Epithelial cell of proximal tubule (primary cell): ENCODE measurements at regions not wholly inside any gene's neighbourhood (a gene's known extent, or its start where the extent isn't known, plus 50 kb on each side); places are given as distances from the start of the nearest gene placed in this dataset.
"Not testable (repeated sequence)": the region's sequence is repeated elsewhere in the genome, so short reads cannot be mapped to it uniquely, and the experiment has no call there.

Experiments used
- DNase-seq: peaks from one replicate; pipeline ENCODE4 v3.0.0-alpha.2; 2011; ENCODE audit warnings: low read depth
- H3K4me3 ChIP-seq: 2 replicates; pipeline ENCODE4 v1.5.1; 2011; ENCODE audit warnings: low read depth, mild to moderate bottlenecking, low read length
- CTCF ChIP-seq: conservative IDR thresholded peaks from 2 replicates; pipeline ENCODE4 v1.5.1; 2012; ENCODE audit warnings: low read depth, mild to moderate bottlenecking, low read length

- TF ChIP-seq CTCF = no peak
- H3K4me3 ChIP-seq = no peak overlapping the region
- no peak for DNase-seq
Observed at GRCh38 chr7:33796538-33796937, 108.8 kb upstream of the BMPER start.

GRCh38 chr7:33797512-33797911, 107.8 kb upstream of the BMPER start:
- H3K4me3 ChIP-seq = not testable (repeated sequence)

GRCh38 chr7:33798686-33799325, 106.5 kb upstream of the BMPER start:
- no peak overlapping the region for H3K4me3 ChIP-seq
- TF ChIP-seq CTCF = no peak
- no peak for DNase-seq

More at GRCh38 chr7:33797512-33797911, 107.8 kb upstream of the BMPER start:
- not testable (repeated sequence) for DNase-seq

- no peak for DNase-seq
- no peak overlapping the region for H3K4me3 ChIP-seq
- TF ChIP-seq CTCF = no peak
Observed at GRCh38 chr7:33799766-33800165, 105.6 kb upstream of the BMPER start.

GRCh38 chr7:33802600-33802999, 102.7 kb upstream of the BMPER start:
- no peak overlapping the region for H3K4me3 ChIP-seq
- TF ChIP-seq CTCF = no peak
- no peak for DNase-seq

GRCh38 chr7:33804140-33804660, 101.1 kb upstream of the BMPER start:
- no peak overlapping the region for H3K4me3 ChIP-seq
- no peak for DNase-seq
- TF ChIP-seq CTCF = no peak

- DNase-seq = no peak
- TF ChIP-seq CTCF = no peak
- H3K4me3 ChIP-seq = no peak overlapping the region
Observed at GRCh38 chr7:33805630-33806233, 99.6 kb upstream of the BMPER start.
